A549 (cell line): ENCODE measurements at regions not wholly inside any gene's neighbourhood (a gene's known extent, or its start where the extent isn't known, plus 50 kb on each side); places are given as distances from the start of the nearest gene placed in this dataset.

Source experiments
- CTCF ChIP-seq: fragments of >200 bp; sonication (Bioruptor Twin); formaldehyde crosslinking; IDR thresholded peaks from 3 replicates; pipeline ENCODE4 v1.5.1; 2016
- ELK1 ChIP-seq: fragments of 150-350 bp; IDR thresholded peaks from 2 replicates; pipeline ENCODE4 v1.6.1; 2014; ENCODE audit warnings: low read depth, mild to moderate bottlenecking, low read length
- EP300 ChIP-seq, 2 experiments: fragments of >200 bp; sonication (Bioruptor Twin); formaldehyde crosslinking; IDR thresholded peaks; 2 replicates in 1 of 2; 3 replicates in 1 of 2; pipeline ENCODE4 v1.6.1; 2016 to 2017
- HMGXB4 ChIP-seq: fragments of 250-450 bp; sonication (Bioruptor Pico); IDR thresholded peaks from 2 replicates; pipeline ENCODE4 v1.5.0; 2021; ENCODE audit warnings: mild to moderate bottlenecking, moderate library complexity, borderline replicate concordance
- HOXA7 ChIP-seq: fragments of 250-450 bp; sonication (Bioruptor Pico); IDR thresholded peaks from 2 replicates; pipeline ENCODE4 v1.5.0; 2020; ENCODE audit warnings: mild to moderate bottlenecking, moderate library complexity
- HOXB5 ChIP-seq: fragments of 250-450 bp; sonication (Bioruptor Pico); IDR thresholded peaks from 2 replicates; pipeline ENCODE4 v1.5.0; 2020; ENCODE audit warnings: mild to moderate bottlenecking, moderate library complexity
- MAX ChIP-seq: IDR thresholded peaks from 2 replicates; pipeline ENCODE4 v1.6.1; 2012
- PBX3 ChIP-seq: IDR thresholded peaks from 2 replicates; pipeline ENCODE4 v1.6.1; 2012
- POLR2A ChIP-seq: IDR thresholded peaks from 2 replicates; pipeline ENCODE4 v1.6.1; 2012; ENCODE audit warnings: mild to moderate bottlenecking, low read length
- USF2 ChIP-seq: fragments of 450-650 bp; IDR thresholded peaks from 2 replicates; pipeline ENCODE4 v1.6.1; 2014; ENCODE audit warnings: antibody characterized with exemption

GRCh38 chr16:64047207-64047606 is 1074.7 kb downstream of the CDH11 start:
- TF ChIP-seq CTCF (no peak), PBX3 (no peak), HOXB5 (CRISPR knock-in tag) (no peak), USF2 (no peak), POLR2A (no peak), EP300 (IDR thresholded peaks at IDR 0.05) (no peak), ELK1 (no peak), HOXA7 (CRISPR knock-in tag) (no peak), HMGXB4 (CRISPR knock-in tag) (no peak), MAX (no peak)
